Lung (tissue), 11 donors: ENCODE measurements at regions not wholly inside any gene's neighbourhood (a gene's known extent, or its start where the extent isn't known, plus 50 kb on each side); places are given as distances from the start of the nearest gene placed in this dataset.

Experiments used
- ATAC-seq: fragments of 200-7000 bp; cut with Tn5 transposase; one replicate; pipeline ENCODE4 v1.9.1; 2020; ENCODE audit warnings: moderate number of reproducible peaks; ENCODE audit not compliant: insufficient read depth, low FRiP score
- DNase-seq, 3 donors: peaks; one replicate each; pipeline ENCODE4 v3.0.0-alpha.2; 2013 to 2017
- H3K27ac ChIP-seq, 2 donors: one replicate each; pipeline ENCODE4 v1.5.1; 2013; ENCODE audit warnings: mild to moderate bottlenecking in 2 of 2, moderate library complexity in 2 of 2, control low read depth in 1 of 2, inconsistent platforms in 1 of 2, low read depth in 1 of 2, low read length in 1 of 2
- H3K27me3 ChIP-seq, 3 donors: one replicate each; pipeline ENCODE4 v1.5.1; 2013; ENCODE audit warnings: low read length in 2 of 3; ENCODE audit not compliant: control insufficient read depth in 3 of 3, insufficient read depth in 3 of 3
- H3K36me3 ChIP-seq, 4 donors: one replicate each; pipeline ENCODE4 v1.5.1; 2013; ENCODE audit warnings: low read length in 4 of 4, mild to moderate bottlenecking in 1 of 4, moderate library complexity in 1 of 4; ENCODE audit not compliant: control insufficient read depth in 4 of 4, insufficient read depth in 4 of 4
- H3K4me1 ChIP-seq, 5 donors: one replicate each; pipeline ENCODE4 v1.5.1; 2013; ENCODE audit warnings: low read length in 5 of 5, mild to moderate bottlenecking in 2 of 5, moderate library complexity in 1 of 5; ENCODE audit not compliant: control insufficient read depth in 5 of 5, insufficient read depth in 5 of 5
- H3K4me3 ChIP-seq: one replicate; pipeline ENCODE4 v1.5.1; 2013; ENCODE audit warnings: mild to moderate bottlenecking, control low read depth, moderate library complexity
- H3K9ac ChIP-seq, 2 donors: one replicate each; pipeline ENCODE4 v1.5.1; 2013; ENCODE audit warnings: low read length in 2 of 2, control low read depth in 1 of 2; ENCODE audit not compliant: insufficient read depth in 1 of 2
- H3K9me3 ChIP-seq, 4 donors: one replicate each; pipeline ENCODE4 v1.5.1; 2013; ENCODE audit warnings: low read length in 3 of 4, mild to moderate bottlenecking in 1 of 4, moderate library complexity in 1 of 4; ENCODE audit not compliant: control insufficient read depth in 4 of 4, insufficient read depth in 3 of 4
- CTCF ChIP-seq: IDR thresholded peaks from 2 replicates; pipeline ENCODE4 v1.5.1; 2012; ENCODE audit warnings: mild to moderate bottlenecking; ENCODE audit errors: control extremely low read depth, extremely low read depth
- WGBS, 2 donors: extraction: QIAGEN DNeasy Blood & Tissue Kit; methylation state at CpG; one replicate each; pipeline ENCODE4 v1.1.7; 2013; 5-methylcytosine and 5-hydroxymethylcytosine counted together
- donor health status: control.
- donor health status: control.
- donor health status: Bipolar disorder and iron deficiency.
- donor health status: healthy.
- donor health status: DM: yes; HTN: yes; CAD: no.

- no peak for TF ChIP-seq CTCF
- no peaks in the 10 kb centered on the region for H3K27me3 ChIP-seq
- peaks cover 0 to 3% (median 0%) of the 10 kb centered on the region in 4 donors for H3K9me3 ChIP-seq
- no peak overlapping the region for H3K27ac ChIP-seq
- no peak for DNase-seq
- ATAC-seq: no peak
- no peak overlapping the region for H3K4me3 ChIP-seq
- H3K36me3 ChIP-seq: no peaks in the 10 kb centered on the region
- H3K9ac ChIP-seq: no peak overlapping the region
- H3K4me1 ChIP-seq: no peaks in the 10 kb centered on the region
- WGBS, 2 donors: 91 to 92% methylated on average over 10 of the region's 10 CpGs
Measured at GRCh38 chr14:29150659-29151058, 384.1 kb downstream of the FOXG1 start.

GRCh38 chr14:29156096-29156495, 389.5 kb downstream of the FOXG1 start:
- ATAC-seq (no peak), DNase-seq (no peak)
- no peak overlapping the region for H3K27ac ChIP-seq
- no peak overlapping the region for H3K4me3 ChIP-seq
- no peak for TF ChIP-seq CTCF
- H3K36me3 ChIP-seq: no peaks in the 10 kb centered on the region
- H3K9me3 ChIP-seq: peaks cover 0 to under 1% (median 0%) of the 10 kb centered on the region in 4 donors
- H3K9ac ChIP-seq: no peak overlapping the region
- H3K27me3 ChIP-seq: no peaks in the 10 kb centered on the region
- H3K4me1 ChIP-seq: no peaks in the 10 kb centered on the region

GRCh38 chr14:29161593-29161992, 395.0 kb downstream of the FOXG1 start:
- no peaks in the 10 kb centered on the region for H3K9me3 ChIP-seq
- DNase-seq: no peak

More at GRCh38 chr14:29161593-29161992, 395.0 kb downstream of the FOXG1 start:
- Histone ChIP-seq H3K4me3 (no peak overlapping the region), H3K9ac (no peak overlapping the region), H3K27me3 (no peaks in the 10 kb centered on the region), H3K4me1 (no peaks in the 10 kb centered on the region), H3K27ac (no peak overlapping the region), H3K36me3 (no peaks in the 10 kb centered on the region)
- TF ChIP-seq CTCF: no peak
- 74 to 81% methylated on average over 4 of the region's 4 CpGs for WGBS, 2 donors
- ATAC-seq: no peak
